Right lobe of liver (tissue), 6 donors: ENCODE measurements at regions not wholly inside any gene's neighbourhood (a gene's known extent, or its start where the extent isn't known, plus 50 kb on each side); places are given as distances from the start of the nearest gene placed in this dataset.
"Not testable (repeated sequence)": the region's sequence is repeated elsewhere in the genome, so short reads cannot be mapped to it uniquely, and the experiment has no call there.

Source experiments
- ATAC-seq, 4 donors: fragments of 200-7000 bp; cut with Tn5 transposase; one replicate each; pipeline ENCODE4 v1.9.1; 2020; ENCODE audit warnings: mild to moderate bottlenecking in 4 of 4, moderate library complexity in 4 of 4
- DNase-seq, 3 donors: peaks; one replicate each; pipeline ENCODE4 v3.0.0-alpha.2; 2020
- H3K27ac ChIP-seq, 3 donors: fragments of 200-600 bp; one replicate each; pipeline ENCODE4 v1.8.0; 2022
- H3K27me3 ChIP-seq, 2 donors: fragments of 200-600 bp; one replicate each; pipeline ENCODE4 v1.8.0; 2022
- H3K36me3 ChIP-seq, 4 donors: fragments of 200-600 bp; sonication (generic) in 1 of 4; one replicate each; pipeline versions ENCODE4 v1.5.1 to v1.8.0; 2017 to 2022; ENCODE audit warnings: control low read depth in 1 of 4
- H3K4me1 ChIP-seq, 4 donors: fragments of 200-600 bp; sonication (generic) in 1 of 4; one replicate each; pipeline versions ENCODE4 v1.5.1 to v1.8.0; 2017 to 2022; ENCODE audit warnings: control low read depth in 1 of 4
- H3K4me3 ChIP-seq, 3 donors: fragments of 200-600 bp; one replicate each; pipeline ENCODE4 v1.8.0; 2022
- H3K9me3 ChIP-seq, 4 donors: fragments of 200-600 bp; sonication (generic) in 1 of 4; one replicate each; pipeline versions ENCODE4 v1.5.1 to v1.8.0; 2017 to 2022; ENCODE audit warnings: control low read depth in 1 of 4
- CTCF ChIP-seq, 4 donors: fragments of 200-600 bp in 3 of 4; fragments of 450-650 bp in 1 of 4; IDR thresholded peaks; one replicate each; pipeline versions ENCODE4 v1.5.1 to v1.8.0; 2016 to 2022; ENCODE audit warnings: antibody characterized with exemption in 4 of 4, mild to moderate bottlenecking in 2 of 4
- POLR2A ChIP-seq: fragments of 450-650 bp; IDR thresholded peaks from one replicate; pipeline ENCODE4 v1.6.1; 2017; ENCODE audit warnings: antibody characterized with exemption, mild to moderate bottlenecking
- WGBS: methylation state at CpG from one replicate; pipeline ENCODE4 v1.1.6; 2018; ENCODE audit warnings: low coverage, low lambda C conversion rate; ENCODE audit not compliant: insufficient coverage; ENCODE audit errors: missing lambda C conversion rate; 5-methylcytosine and 5-hydroxymethylcytosine counted together
- intact Hi-C, 2 donors: fragments of 100-400 bp; cut with DNase I; formaldehyde crosslinking; loops; one replicate each; pipeline versions ENCODE4 v1.11.2 to v1.14.1; 2022
- donor health status: DM: no; HTN: yes; CAD: no.
- donor health status: DM: no; HTN: no; CAD: no.
- donor health status: DM: no; HTN: no; CAD: no.
- donor health status: DM: no; HTN: yes; CAD: no.
- donor health status: DM: no; HTN: yes; CAD: no.

DNA sequence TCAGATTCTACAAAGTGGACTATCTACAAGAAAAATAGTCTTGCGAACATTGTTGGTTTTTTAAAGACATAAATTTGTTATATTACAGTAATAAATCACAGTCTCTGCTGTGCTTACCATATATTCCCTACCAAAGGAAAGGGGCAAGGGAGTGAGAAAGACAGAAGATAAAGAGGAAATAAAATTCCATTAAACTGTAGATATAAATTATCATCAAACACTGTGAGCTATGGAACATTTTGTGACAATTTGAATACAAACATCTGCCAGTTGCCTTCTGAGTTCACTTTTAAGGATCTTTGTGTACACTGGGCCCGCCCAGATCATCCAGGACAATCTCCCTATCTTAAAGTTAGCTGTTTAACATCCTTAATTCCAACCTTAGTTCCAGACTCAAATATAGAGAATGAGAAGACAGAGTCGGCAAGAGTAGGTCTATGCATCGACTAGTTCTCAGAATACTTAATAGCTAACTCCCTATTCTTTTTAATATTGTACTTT, 122.8 kb downstream of the NUFIP1 start:
- WGBS, result 72% methylated on average over 4 of the region's 4 CpGs
- TF ChIP-seq POLR2A, result no peak
- TF ChIP-seq CTCF (IDR thresholded peaks at IDR 0.05), result no peak
- Histone ChIP-seq H3K4me1 (no peaks in the 10 kb centered on the region), H3K27me3 (no peaks in the 10 kb centered on the region), H3K4me3 (no peak overlapping the region), H3K27ac (no peak overlapping the region), H3K9me3 (no peaks in the 10 kb centered on the region), H3K36me3 (no peaks in the 10 kb centered on the region)
- intact Hi-C loops, result no loop called here
- ATAC-seq, result no peak
- no peak for DNase-seq

DNA sequence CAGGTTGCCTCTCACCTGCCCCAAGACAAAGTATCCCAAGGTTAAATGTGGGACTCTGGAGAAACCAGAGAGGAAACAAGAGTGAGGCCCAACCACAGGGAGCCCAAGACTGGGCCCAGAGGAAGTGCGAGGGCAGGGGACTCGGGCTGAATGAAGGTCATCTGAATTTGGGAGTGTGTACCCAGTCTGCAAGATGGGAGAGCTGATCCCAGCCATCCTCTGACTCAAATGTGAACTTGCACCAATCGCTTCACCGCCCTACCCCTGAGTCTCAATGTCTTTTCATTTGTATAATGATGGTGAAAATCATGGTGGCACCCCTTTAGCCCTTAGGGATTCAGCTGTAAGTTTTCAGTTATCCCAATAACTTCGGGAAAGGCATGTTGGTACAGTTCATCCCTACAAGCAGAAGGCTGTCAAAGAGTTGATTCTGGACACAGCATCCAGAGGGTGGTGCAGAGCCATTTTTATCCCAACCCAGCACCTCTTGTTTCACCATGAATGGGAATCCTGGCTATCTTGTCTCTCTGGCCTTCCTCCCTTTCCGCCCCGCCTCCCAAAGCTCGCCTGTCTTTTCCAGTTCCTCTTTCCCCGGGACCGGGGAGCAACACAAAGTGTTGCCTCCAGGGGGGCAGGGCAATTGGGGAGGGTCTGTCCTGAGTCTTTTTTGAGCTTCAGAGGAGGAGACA, 123.4 kb downstream of the NUFIP1 start:
- no peaks in the 10 kb centered on the region for H3K36me3 ChIP-seq
- H3K4me1 ChIP-seq, result no peaks in the 10 kb centered on the region
- DNase-seq (no peak), ATAC-seq (no peak)
- intact Hi-C loops, result no loop called here
- H3K27me3 ChIP-seq, result no peaks in the 10 kb centered on the region
- WGBS, result 73% methylated on average over 10 of the region's 10 CpGs
- no peak overlapping the region for H3K4me3 ChIP-seq
- no peak overlapping the region for H3K27ac ChIP-seq
- TF ChIP-seq CTCF (IDR thresholded peaks at IDR 0.05), result no peak
- no peak for TF ChIP-seq POLR2A
- H3K9me3 ChIP-seq, result no peaks in the 10 kb centered on the region

DNA sequence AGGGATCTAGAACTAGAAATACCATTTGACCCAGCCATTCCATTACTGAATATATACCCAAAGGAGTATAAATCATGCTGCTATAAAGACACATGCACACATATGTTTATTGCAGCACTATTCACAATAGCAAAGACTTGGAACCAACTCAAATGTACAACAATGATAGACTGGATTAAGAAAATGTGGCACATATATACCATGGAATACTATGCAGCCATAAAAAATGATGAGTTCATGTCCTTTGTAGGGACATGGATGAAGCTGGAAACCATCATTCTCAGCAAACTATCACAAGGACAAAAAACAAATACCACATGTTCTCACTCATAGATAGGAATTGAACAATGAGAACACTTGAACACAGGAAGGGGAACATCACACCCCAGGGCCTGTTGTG, 125.6 kb downstream of the NUFIP1 start:
- H3K4me1 ChIP-seq, ATAC-seq, intact Hi-C loops, H3K27me3 ChIP-seq, H3K9me3 ChIP-seq, H3K27ac ChIP-seq, DNase-seq, H3K4me3 ChIP-seq, H3K36me3 ChIP-seq: not testable (repeated sequence)

DNA sequence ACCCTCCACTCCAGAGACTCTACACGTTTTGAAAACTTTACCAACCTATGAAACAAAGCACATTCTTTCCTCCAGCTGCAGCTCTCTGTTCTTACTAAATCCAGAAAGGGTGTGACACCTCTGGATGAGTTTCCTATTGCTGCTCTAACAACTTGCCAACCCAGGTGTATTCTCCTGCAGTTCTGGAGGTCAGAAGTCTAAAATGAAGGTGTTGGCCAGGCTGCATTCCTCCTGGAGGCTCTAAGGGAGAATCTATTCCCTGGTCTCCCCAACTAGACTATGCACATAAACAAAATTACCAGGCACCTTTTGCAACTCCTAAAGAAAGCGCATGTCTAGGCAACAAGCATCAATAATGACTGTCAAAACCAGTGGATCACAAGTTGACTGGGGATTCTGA, 128.8 kb downstream of the NUFIP1 start:
- intact Hi-C loops, result no loop called here
- ATAC-seq, result no peak
- H3K27ac ChIP-seq, result no peak overlapping the region
- no peaks in the 10 kb centered on the region for H3K27me3 ChIP-seq
- 66% methylated on average over 2 of the region's 2 CpGs for WGBS
- no peak for DNase-seq
- no peaks in the 10 kb centered on the region for H3K4me1 ChIP-seq
- H3K9me3 ChIP-seq, result no peaks in the 10 kb centered on the region
- no peak overlapping the region for H3K4me3 ChIP-seq
- H3K36me3 ChIP-seq, result no peaks in the 10 kb centered on the region
- TF ChIP-seq CTCF (IDR thresholded peaks at IDR 0.05) (no peak), POLR2A (no peak)

GRCh38 chr13:44857736-44858135, 131.5 kb downstream of the NUFIP1 start:
- Histone ChIP-seq H3K4me3 (no peak overlapping the region), H3K27ac (no peak overlapping the region), H3K27me3 (no peaks in the 10 kb centered on the region), H3K36me3 (no peaks in the 10 kb centered on the region), H3K9me3 (no peaks in the 10 kb centered on the region), H3K4me1 (peaks cover 0 to 15% (median 3%) of the 10 kb centered on the region in 4 donors)
- 74% methylated on average over 8 of the region's 8 CpGs for WGBS
- ATAC-seq (no peak), DNase-seq (no peak)
- intact Hi-C loops, result no loop called here
- TF ChIP-seq CTCF (IDR thresholded peaks at IDR 0.05), result no peak
